ENCODE measurements at regions not wholly inside any gene's neighbourhood (a gene's known extent, or its start where the extent isn't known, plus 50 kb on each side); places are given as distances from the start of the nearest gene placed in this dataset.

- intact Hi-C loops (cut with DNase I), result no loop called here
- ATAC-seq, result peak; percentile 35
- DNase-seq (ENCODE audit: missing footprints), result no peak
Measured at GRCh38 chr2:236730393-236730792, 160.8 kb downstream of the ACKR3 start.

DNA sequence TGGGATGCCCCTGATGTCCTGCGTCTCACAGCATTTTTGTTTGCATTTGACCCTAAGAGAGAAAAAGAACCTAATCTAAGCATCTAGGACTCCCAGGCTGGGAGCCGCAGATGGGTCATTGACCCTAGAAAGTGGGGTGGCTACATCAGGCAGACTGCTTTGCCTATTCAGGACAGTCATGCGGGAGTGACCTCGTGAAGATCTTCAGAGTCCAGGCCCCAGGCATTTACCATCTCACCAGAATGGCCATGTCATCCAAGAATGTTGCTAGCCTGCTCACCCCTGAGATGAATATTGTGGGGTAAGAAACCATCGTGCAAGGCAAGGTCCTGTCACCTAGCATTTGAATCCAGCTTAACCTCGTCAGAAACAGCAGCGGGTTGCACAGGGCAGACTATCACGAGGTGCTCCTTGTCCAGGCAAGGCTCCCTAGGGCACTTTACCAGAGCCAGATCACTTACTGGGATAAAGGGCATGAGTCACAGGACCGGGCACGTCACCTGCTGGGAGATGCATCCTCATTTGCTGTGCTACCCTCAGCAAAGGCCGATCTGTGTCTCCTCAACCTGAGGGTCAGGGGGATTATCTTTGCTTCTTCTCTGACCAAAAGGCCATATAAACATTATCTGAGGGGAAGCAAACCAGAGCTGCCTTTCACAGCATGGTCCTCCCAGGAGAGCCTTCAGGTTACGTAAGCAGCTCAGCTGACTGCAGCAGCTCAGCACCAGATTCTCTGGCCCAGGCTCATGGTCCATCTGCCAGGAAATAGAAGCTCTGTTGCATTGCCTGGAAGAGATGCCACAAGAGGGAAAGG lies 162.3 kb downstream of the ACKR3 start:
- DNase-seq (ENCODE audit: missing footprints) (peak; percentile 86), ATAC-seq (peak; percentile 96)
- intact Hi-C loops (cut with DNase I), result loop anchor here (1.0 to 2.0 kb wide), 2 partner anchors 102 to 161 kb away; no protein-coding TSS in a partner anchor

DNA sequence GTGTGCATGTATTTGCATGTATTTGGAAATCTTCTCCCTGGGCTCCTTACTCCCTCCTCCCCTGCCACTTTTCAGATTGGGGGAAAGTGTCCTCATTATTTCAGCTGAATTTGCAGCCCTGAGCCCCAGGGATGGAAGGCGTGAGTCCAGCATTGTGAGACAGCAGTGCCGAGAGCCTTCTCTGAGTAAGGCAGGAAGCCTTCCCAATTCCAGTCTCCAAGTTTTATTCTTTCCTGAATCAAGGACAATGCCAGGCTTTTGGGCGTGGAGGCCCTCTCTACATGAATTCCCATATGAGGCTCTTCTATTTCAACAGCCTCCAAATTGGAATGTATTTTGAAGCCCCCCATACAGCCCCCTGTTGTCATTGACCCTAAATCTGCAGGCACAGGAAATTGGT lies 163.5 kb downstream of the ACKR3 start:
- intact Hi-C loops (cut with DNase I), result loop anchor here (2.0 kb wide), 1 partner anchor 162 kb away; no protein-coding TSS in a partner anchor
- peak; percentile 15 for ATAC-seq
- DNase-seq (ENCODE audit: missing footprints), result no peak

DNA sequence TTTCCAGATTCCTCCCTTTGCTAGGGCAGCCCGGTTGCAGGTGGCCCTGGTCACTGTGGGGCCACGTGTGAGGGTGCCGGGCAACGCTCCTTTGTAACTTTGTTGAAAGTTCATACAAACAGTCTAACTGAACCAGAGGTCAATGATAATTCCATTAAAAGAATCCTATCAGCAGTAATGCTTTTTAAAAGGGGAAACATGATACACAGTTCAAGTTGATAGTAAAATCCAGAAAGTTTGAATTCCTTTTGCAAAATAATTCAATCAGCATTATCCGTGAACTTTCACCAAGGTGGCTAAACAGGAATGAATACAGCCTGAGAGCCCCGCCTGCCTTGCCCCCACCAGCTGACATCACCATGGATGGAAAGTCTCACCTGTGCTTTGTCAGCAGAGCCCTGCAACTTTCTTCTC lies 166.2 kb downstream of the ACKR3 start:
- ATAC-seq, result no peak
- intact Hi-C loops (cut with DNase I), result no loop called here
- no peak for DNase-seq (ENCODE audit: missing footprints)

GRCh38 chr2:236738030-236738429 lies 168.4 kb downstream of the ACKR3 start:
- no peak for DNase-seq (ENCODE audit: missing footprints)
- intact Hi-C loops (cut with DNase I), result no loop called here
- no peak for ATAC-seq

- intact Hi-C loops (cut with DNase I), result no loop called here
- ATAC-seq, result no peak
- DNase-seq (ENCODE audit: missing footprints), result no peak
Measured at GRCh38 chr2:236738896-236739295, 169.3 kb downstream of the ACKR3 start.

DNA sequence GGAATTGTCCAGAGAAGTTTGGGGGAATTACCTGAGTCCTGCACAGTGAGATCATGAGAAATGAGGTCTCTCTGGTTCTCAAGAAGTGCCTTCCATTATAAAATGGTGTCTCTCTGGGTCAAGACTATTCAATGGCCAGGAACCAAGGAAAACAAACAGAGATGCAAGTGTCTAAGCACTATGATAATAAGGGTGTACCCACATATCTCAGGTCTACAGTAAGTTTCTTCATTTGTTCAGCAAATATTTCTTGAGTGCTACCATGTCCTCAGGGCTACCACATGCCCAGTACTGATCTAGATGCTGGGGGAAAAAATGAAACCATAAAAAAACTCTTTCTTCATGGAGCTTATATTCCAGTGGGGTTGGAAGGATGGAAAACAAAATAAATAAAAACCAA lies 170.0 kb downstream of the ACKR3 start:
- ATAC-seq (no peak), DNase-seq (ENCODE audit: missing footprints) (no peak)
- intact Hi-C loops (cut with DNase I), result loop anchor here (10.0 kb wide), 1 partner anchor 225 kb away; no protein-coding TSS in a partner anchor

DNA sequence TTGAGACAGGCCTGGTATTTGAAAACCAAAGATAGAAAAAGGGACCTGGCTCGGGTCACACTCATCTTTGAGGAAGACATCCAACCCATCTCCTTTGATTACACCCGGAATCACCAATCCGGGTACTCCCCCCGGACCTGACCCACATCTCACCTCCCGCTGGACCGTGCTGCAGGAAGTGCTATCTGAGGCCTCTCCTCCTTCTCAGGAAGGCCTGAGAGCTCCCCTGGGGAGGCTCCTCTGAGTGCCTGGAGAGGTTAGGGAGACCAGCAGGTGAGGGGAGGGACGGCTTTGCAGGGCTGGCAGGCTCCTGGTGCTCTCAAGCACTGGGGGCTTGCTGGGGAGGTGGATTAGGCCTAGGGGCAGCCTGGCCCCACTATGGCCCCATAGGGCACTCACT lies 170.9 kb downstream of the ACKR3 start:
- intact Hi-C loops (cut with DNase I), result loop anchor here (10.0 kb wide), 1 partner anchor 226 kb away; no protein-coding TSS in a partner anchor
- DNase-seq (ENCODE audit: missing footprints), result no peak
- ATAC-seq, result no peak

DNA sequence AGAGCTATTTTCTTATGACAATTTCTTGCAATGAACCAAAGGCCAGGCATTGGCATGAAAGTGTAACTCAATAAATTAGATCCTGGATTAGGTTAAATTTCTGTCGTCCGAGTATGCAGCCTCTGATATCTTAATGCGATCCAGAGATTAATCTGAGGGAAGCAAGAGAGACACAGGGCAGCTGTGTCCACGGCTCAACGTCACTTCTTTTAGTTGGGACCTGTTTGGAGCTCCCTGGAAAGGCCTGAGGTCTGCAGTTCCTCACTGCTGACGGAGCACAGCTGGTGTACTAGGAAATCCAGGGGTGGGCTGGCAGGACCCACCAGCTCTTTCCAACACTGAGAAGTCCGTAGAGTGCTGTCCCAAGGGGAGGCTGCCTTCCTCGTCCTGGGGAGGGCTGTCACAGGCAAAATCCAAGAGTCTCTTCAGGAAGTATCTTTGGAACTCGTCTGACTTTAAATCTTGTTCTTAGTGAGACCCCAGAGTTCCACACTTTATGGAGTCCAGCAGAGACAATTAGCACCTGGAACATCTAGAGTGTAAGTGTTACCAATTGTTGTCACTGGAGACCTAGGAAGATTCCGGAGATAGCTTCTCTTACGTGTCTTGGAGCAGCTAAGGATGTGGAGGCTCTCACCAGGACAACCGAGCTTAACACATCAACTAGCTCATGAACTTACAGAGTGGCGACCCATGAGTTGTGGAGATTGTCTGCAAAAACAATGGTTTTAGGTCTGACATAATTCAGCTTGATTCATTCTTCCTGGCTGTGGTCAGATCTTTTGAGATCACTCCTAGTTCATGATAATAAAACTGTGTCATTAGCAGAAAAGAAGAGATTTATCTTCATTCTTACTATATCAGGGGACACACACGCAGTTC lies 173.7 kb downstream of the ACKR3 start:
- intact Hi-C loops (cut with DNase I), result loop anchor here (10.0 kb wide), 1 partner anchor 228 kb away; no protein-coding TSS in a partner anchor
- no peak for ATAC-seq
- no peak for DNase-seq (ENCODE audit: missing footprints)

DNA sequence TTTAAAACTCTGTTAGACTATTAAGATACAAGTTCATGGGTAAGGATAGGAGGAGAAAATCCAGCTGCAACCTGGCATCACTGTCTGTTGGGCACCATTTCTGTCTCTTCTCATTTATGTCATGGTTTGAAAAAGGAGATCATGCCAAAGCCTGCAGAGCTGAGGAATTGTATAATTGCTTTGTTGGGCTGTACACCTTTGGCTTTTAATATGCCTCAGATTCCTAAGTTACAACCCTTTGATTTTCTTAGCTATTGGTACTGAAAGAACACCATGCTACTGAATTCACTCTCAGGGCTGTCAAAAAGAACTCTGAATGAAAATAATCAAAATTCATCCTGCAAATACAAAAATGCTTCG lies 174.3 kb downstream of the ACKR3 start:
- intact Hi-C loops (cut with DNase I), result loop anchor here (10.0 kb wide), 1 partner anchor 229 kb away; no protein-coding TSS in a partner anchor
- ATAC-seq (no peak), DNase-seq (ENCODE audit: missing footprints) (no peak)

GRCh38 chr2:236744281-236744705 lies 174.7 kb downstream of the ACKR3 start:
- intact Hi-C loops (cut with DNase I), result loop anchor here (10.0 kb wide), 1 partner anchor 229 kb away; no protein-coding TSS in a partner anchor
- no peak for DNase-seq (ENCODE audit: missing footprints)
- ATAC-seq, result no peak

DNA sequence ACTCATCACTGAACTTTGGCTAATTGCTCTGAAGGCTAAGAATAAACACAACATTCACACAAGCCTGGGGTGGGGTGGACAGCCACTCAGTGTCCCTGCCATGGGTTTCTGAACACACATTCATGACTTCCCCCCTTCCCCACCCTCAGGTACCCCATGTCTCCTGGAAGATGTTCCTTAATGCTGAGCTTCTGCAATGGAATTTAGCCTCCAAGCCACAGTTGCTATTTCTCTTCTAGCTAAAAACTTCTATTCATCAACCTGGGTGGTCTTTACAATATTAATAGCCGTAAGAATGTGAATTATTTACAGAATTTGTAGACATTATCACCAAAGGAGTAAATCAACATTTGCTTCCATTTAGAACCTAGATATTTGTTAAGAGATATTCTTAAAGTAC lies 175.1 kb downstream of the ACKR3 start:
- intact Hi-C loops (cut with DNase I), result loop anchor here (5.0 to 10.0 kb wide), 2 partner anchors 57 to 230 kb away; no protein-coding TSS in a partner anchor
- DNase-seq (ENCODE audit: missing footprints) (no peak), ATAC-seq (no peak)

DNA sequence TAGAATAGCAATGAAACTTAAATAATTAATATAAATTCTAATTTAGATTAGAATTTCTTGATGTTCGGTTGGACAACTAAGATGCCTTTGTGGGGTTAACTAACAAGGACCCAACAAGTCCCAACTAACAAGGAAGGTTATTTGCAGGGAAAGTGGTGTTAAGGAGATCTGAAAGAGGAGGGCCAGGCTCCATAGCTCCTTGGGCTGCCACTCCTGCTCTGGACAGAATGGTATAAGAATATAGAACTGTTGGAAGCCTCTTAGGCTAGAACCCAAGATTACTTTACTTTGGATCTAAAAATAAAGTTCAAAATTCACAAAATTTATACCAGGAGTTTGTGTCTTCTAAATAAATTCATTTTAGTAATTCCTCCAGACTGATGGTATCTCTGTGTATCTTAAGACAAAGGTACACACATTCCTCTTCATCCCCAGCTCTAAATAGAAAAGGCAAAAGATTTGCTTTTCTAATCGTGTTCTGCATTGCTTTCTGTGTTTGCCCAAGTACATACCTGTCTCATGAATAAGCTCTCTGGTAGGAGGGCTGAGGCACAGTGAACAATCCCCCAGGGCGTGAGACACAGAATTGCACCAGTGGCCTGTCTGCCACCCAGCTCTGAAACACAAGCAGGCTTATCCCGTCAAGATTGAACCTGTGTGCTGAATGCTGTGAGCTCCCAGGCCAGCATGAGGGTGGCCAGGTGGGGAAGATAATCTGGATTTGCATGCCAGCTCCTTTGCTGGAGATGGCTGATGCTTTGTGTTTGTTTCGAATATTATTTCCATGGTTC lies 176.0 kb downstream of the ACKR3 start:
- DNase-seq (ENCODE audit: missing footprints) (no peak), ATAC-seq (no peak)
- intact Hi-C loops (cut with DNase I), result loop anchor here (5.0 to 10.0 kb wide), 2 partner anchors 58 to 231 kb away; no protein-coding TSS in a partner anchor

GRCh38 chr2:236746833-236747232 lies 177.2 kb downstream of the ACKR3 start:
- DNase-seq (ENCODE audit: missing footprints) (no peak), ATAC-seq (no peak)
- intact Hi-C loops (cut with DNase I), result loop anchor here (5.0 to 10.0 kb wide), 2 partner anchors 60 to 232 kb away; no protein-coding TSS in a partner anchor

GRCh38 chr2:236747426-236747825 lies 177.8 kb downstream of the ACKR3 start:
- intact Hi-C loops (cut with DNase I), result loop anchor here (5.0 to 10.0 kb wide), 2 partner anchors 60 to 233 kb away; no protein-coding TSS in a partner anchor
- no peak for DNase-seq (ENCODE audit: missing footprints)
- ATAC-seq, result no peak

- no peak for DNase-seq (ENCODE audit: missing footprints)
- intact Hi-C loops (cut with DNase I), result loop anchor here (5.0 to 10.0 kb wide), 2 partner anchors 61 to 233 kb away; no protein-coding TSS in a partner anchor
- ATAC-seq, result no peak
Measured at GRCh38 chr2:236747925-236748324, 178.3 kb downstream of the ACKR3 start.

- ATAC-seq, result peak; percentile 62
- peak; percentile 75 for DNase-seq (ENCODE audit: missing footprints)
Measured at GRCh38 chr2:236748385-236748784, 178.8 kb downstream of the ACKR3 start.

DNA sequence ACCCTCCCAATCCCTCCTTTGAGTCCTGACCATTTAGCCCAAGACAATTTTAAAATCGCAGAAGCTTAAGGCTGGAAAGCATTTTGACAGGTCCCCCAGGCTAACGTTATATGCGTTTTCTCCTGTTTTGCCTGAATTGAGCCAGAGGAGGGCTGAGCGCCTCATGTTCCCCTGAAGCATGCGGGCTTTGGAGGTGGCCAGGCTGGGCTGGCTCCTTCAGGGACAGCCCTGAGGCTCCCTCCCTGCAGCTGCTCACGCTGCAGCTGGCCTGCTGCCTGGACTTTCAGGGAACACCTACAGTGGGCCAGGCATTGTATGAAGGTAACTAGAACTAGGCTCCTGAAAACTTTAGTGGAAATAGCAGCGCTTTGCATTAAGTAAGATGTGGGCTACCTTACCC lies 179.2 kb downstream of the ACKR3 start:
- intact Hi-C loops (cut with DNase I), result loop anchor here (5.0 to 10.0 kb wide), 2 partner anchors 62 to 234 kb away; no protein-coding TSS in a partner anchor
- peak; percentile 46 for ATAC-seq
- DNase-seq (ENCODE audit: missing footprints), result no peak

More at GRCh38 chr2:236748385-236748784, 178.8 kb downstream of the ACKR3 start:
- intact Hi-C loops (cut with DNase I), result loop anchor here (5.0 to 10.0 kb wide), 2 partner anchors 61 to 234 kb away; no protein-coding TSS in a partner anchor

All from Right ventricle myocardium inferior (tissue), 1 donor.